ENCODE measurements at regions not wholly inside any gene's neighbourhood (a gene's known extent, or its start where the extent isn't known, plus 50 kb on each side); places are given as distances from the start of the nearest gene placed in this dataset.

DNA sequence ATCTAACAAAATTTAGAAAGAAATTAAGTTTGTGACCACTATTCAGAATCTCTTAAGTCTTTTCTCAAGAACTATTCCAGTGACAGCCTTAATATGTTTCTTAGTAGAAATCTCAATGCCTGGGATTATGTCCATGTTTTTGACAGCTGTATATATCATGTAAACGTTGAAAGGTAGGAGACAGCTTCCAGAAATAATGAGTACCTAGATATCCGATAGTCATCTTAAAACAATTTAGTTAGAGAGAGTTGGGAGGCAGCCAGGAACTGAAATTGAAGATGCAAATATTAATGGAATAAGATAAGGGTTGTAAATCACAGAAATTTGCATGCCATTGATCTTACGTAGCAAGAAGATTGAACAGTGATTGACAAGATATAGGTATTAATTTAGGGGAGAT, 955.2 kb downstream of the JRKL start:
- no peaks in the 10 kb centered on the region for H3K9me3 ChIP-seq
- DNase-seq (ENCODE audit: low read depth in 1 of 2, low spot score in 1 of 2) (no peak), ATAC-seq (no peak), FAIRE-seq (no peak)
- ChIA-PET POLR2A (no interaction called here), CTCF (no interaction called here)
- no peak overlapping the region for H3K4me3 ChIP-seq
- WGBS (ENCODE audit: missing lambda C conversion rate): 37% methylated on average over 3 of the region's 3 CpGs
- H3K4me1 ChIP-seq: no peaks in the 10 kb centered on the region
- H3K4me2 ChIP-seq: no peak overlapping the region
- TF ChIP-seq TP53 (CRISPR knock-in tag; IDR thresholded peaks at IDR 0.05) (no peak), MAZ (IDR thresholded peaks at IDR 0.05; ENCODE audit: borderline replicate concordance, low read depth, low read length) (no peak), HMGXB4 (CRISPR knock-in tag; IDR thresholded peaks at IDR 0.05; ENCODE audit: borderline replicate concordance) (no peak), CHD2 (IDR thresholded peaks at IDR 0.05; ENCODE audit: low read length, partially characterized antibody) (no peak), RNF2 (IDR thresholded peaks at IDR 0.05; ENCODE audit: borderline replicate concordance, low read depth) (no peak), SREBF2 (IDR thresholded peaks at IDR 0.05) (no peak), EHMT2 (IDR thresholded peaks at IDR 0.05; ENCODE audit: low read depth) (no peak), MYC (IDR thresholded peaks at IDR 0.05; ENCODE audit: borderline replicate concordance, low read length) (no peak), NPAS2 (CRISPR knock-in tag; IDR thresholded peaks at IDR 0.05; ENCODE audit: borderline replicate concordance) (no peak), ELK1 (IDR thresholded peaks at IDR 0.05; ENCODE audit: low read depth, low read length) (no peak), NR3C1 (IDR thresholded peaks at IDR 0.05) (no peak), POLR2AphosphoS2 (conservative IDR thresholded peaks at IDR 0.05; ENCODE audit: low read length) (no peak), PHF8 (IDR thresholded peaks at IDR 0.05; ENCODE audit: borderline replicate concordance, low read depth) (no peak), KDM1A (IDR thresholded peaks at IDR 0.05; ENCODE audit: low read depth) (no peak), GATA3 (IDR thresholded peaks at IDR 0.05; ENCODE audit: borderline replicate concordance) (no peak), EHF (CRISPR knock-in tag; IDR thresholded peaks at IDR 0.05) (no peak), ATOH8 (CRISPR knock-in tag; IDR thresholded peaks at IDR 0.05; ENCODE audit: low read depth) (no peak)
- TF ChIP-seq, protein P1, sequence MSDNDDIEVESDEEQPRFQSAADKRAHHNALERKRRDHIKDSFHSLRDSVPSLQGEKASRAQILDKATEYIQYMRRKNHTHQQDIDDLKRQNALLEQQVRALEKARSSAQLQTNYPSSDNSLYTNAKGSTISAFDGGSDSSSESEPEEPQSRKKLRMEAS (IDR thresholded peaks at IDR 0.05): no peak
- H3K27ac ChIP-seq: no peak overlapping the region

GRCh38 chr11:97349201-97349600, 959.4 kb downstream of the JRKL start:
- FAIRE-seq (no peak), DNase-seq (ENCODE audit: low read depth in 1 of 2, low spot score in 1 of 2) (no peak), ATAC-seq (no peak)
- ChIA-PET POLR2A (no interaction called here), CTCF (no interaction called here)
- H3K4me3 ChIP-seq: no peak overlapping the region
- H3K4me2 ChIP-seq: no peak overlapping the region
- H3K4me1 ChIP-seq: no peaks in the 10 kb centered on the region
- TF ChIP-seq ZFP36 (IDR thresholded peaks at IDR 0.05; ENCODE audit: borderline replicate concordance, partially characterized antibody): no peak
- TF ChIP-seq, protein P2, sequence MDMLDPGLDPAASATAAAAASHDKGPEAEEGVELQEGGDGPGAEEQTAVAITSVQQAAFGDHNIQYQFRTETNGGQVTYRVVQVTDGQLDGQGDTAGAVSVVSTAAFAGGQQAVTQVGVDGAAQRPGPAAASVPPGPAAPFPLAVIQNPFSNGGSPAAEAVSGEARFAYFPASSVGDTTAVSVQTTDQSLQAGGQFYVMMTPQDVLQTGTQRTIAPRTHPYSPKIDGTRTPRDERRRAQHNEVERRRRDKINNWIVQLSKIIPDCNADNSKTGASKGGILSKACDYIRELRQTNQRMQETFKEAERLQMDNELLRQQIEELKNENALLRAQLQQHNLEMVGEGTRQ (IDR thresholded peaks at IDR 0.05): no peak
- H3K27ac ChIP-seq: no peak overlapping the region
- no peaks in the 10 kb centered on the region for H3K9me3 ChIP-seq
- WGBS (ENCODE audit: missing lambda C conversion rate): 1% methylated on average over 4 of the region's 4 CpGs

All from A549 (cell line).